ENCODE measurements at regions not wholly inside any gene's neighbourhood (a gene's known extent, or its start where the extent isn't known, plus 50 kb on each side); places are given as distances from the start of the nearest gene placed in this dataset.

- H3K27me3 ChIP-seq (ENCODE audit: control insufficient read depth in 2 of 2, insufficient read depth in 2 of 2, low read length in 2 of 2), result no peaks in the 10 kb centered on the region
- no peak overlapping the region for H3K27ac ChIP-seq (ENCODE audit: low read depth in 1 of 2, low read length in 2 of 2)
- peaks cover 0 to under 1% of the 10 kb centered on the region in 2 donors for H3K9me3 ChIP-seq (replicated peaks in 1 of 2; ENCODE audit: control insufficient read depth in 1 of 2, insufficient read depth in 1 of 2, low read length in 2 of 2)
- H2AFZ ChIP-seq (ENCODE audit: insufficient read depth, low read depth, low read length, poor library complexity, severe bottlenecking), result no peak overlapping the region
- no peaks in the 10 kb centered on the region for H3K27me3 Mint-ChIP-seq (ENCODE audit: low read depth in 3 of 3)
- intact Hi-C loops (cut with micrococcal nuclease), result no loop called here
- no peak overlapping the region for H3K9ac ChIP-seq (ENCODE audit: insufficient read depth, low read length, poor library complexity, severe bottlenecking)
- no peaks in the 10 kb centered on the region for H3K36me3 ChIP-seq (replicated peaks in 1 of 2; ENCODE audit: control insufficient read depth in 1 of 2, insufficient read depth in 2 of 2, low read length in 2 of 2)
- H3K4me2 ChIP-seq (replicated peaks; ENCODE audit: extremely low read depth, low read length, poor library complexity, severe bottlenecking), result no peak overlapping the region
- H3K27ac Mint-ChIP-seq, result no peak overlapping the region
- no peak overlapping the region for H3K4me3 ChIP-seq (replicated peaks in 1 of 3; ENCODE audit: low read depth in 2 of 3, low read length in 3 of 3)
- no peaks in the 10 kb centered on the region for H3K4me1 Mint-ChIP-seq
- H3K4me1 ChIP-seq (ENCODE audit: control insufficient read depth in 1 of 2, insufficient read depth in 2 of 2, low read length in 2 of 2), result no peaks in the 10 kb centered on the region
- peaks cover 0 to 7% (median under 1%) of the 10 kb centered on the region in 7 donors for H3K9me3 Mint-ChIP-seq
- no peaks in the 10 kb centered on the region for H4K20me1 ChIP-seq (ENCODE audit: insufficient read depth, low read length)
- no peak for TF ChIP-seq CTCF (IDR thresholded peaks at IDR 0.05)
- no peaks in the 10 kb centered on the region for H3K79me2 ChIP-seq (ENCODE audit: insufficient read depth, low read length)
- H3K4me3 Mint-ChIP-seq, result no peak overlapping the region
- no peak for DNase-seq
- no peaks in the 10 kb centered on the region for H3K36me3 Mint-ChIP-seq
Observed at GRCh38 chr4:65152205-65152604, 518.1 kb downstream of the EPHA5 start.

GRCh38 chr4:65139998-65140397, 530.3 kb downstream of the EPHA5 start:
- Mint-ChIP-seq H3K4me1 (no peaks in the 10 kb centered on the region), H3K27me3 (ENCODE audit: low read depth in 3 of 3) (no peaks in the 10 kb centered on the region), H3K4me3 (no peak overlapping the region), H3K27ac (no peak overlapping the region), H3K9me3 (peaks cover 3 to 12% (median 5%) of the 10 kb centered on the region in 7 donors), H3K36me3 (no peaks in the 10 kb centered on the region)
- Histone ChIP-seq H3K27me3 (ENCODE audit: control insufficient read depth in 2 of 2, insufficient read depth in 2 of 2, low read length in 2 of 2) (no peaks in the 10 kb centered on the region), H3K9ac (ENCODE audit: insufficient read depth, low read length, poor library complexity, severe bottlenecking) (no peak overlapping the region), H2AFZ (ENCODE audit: insufficient read depth, low read depth, low read length, poor library complexity, severe bottlenecking) (no peak overlapping the region), H3K9me3 (replicated peaks in 1 of 2; ENCODE audit: control insufficient read depth in 1 of 2, insufficient read depth in 1 of 2, low read length in 2 of 2) (peaks cover 8 to 11% of the 10 kb centered on the region in 2 donors), H3K36me3 (replicated peaks in 1 of 2; ENCODE audit: control insufficient read depth in 1 of 2, insufficient read depth in 2 of 2, low read length in 2 of 2) (no peaks in the 10 kb centered on the region), H3K4me2 (replicated peaks; ENCODE audit: extremely low read depth, low read length, poor library complexity, severe bottlenecking) (no peak overlapping the region), H3K4me1 (ENCODE audit: control insufficient read depth in 1 of 2, insufficient read depth in 2 of 2, low read length in 2 of 2) (no peaks in the 10 kb centered on the region), H3K4me3 (replicated peaks in 1 of 3; ENCODE audit: low read depth in 2 of 3, low read length in 3 of 3) (no peak overlapping the region), H3K27ac (ENCODE audit: low read depth in 1 of 2, low read length in 2 of 2) (no peak overlapping the region), H4K20me1 (ENCODE audit: insufficient read depth, low read length) (no peaks in the 10 kb centered on the region), H3K79me2 (ENCODE audit: insufficient read depth, low read length) (no peaks in the 10 kb centered on the region)
- no CpG with 5 or more reads among the region's 1 CpG for WGBS (ENCODE audit: insufficient coverage)
- intact Hi-C loops (cut with micrococcal nuclease), result no loop called here
- DNase-seq, result no peak
- no peak for TF ChIP-seq CTCF (IDR thresholded peaks at IDR 0.05)

Measured in CD14-positive monocyte (primary cell).